ENCODE measurements at regions not wholly inside any gene's neighbourhood (a gene's known extent, or its start where the extent isn't known, plus 50 kb on each side); places are given as distances from the start of the nearest gene placed in this dataset.
"Not testable (repeated sequence)": the region's sequence is repeated elsewhere in the genome, so short reads cannot be mapped to it uniquely, and the experiment has no call there.

DNA sequence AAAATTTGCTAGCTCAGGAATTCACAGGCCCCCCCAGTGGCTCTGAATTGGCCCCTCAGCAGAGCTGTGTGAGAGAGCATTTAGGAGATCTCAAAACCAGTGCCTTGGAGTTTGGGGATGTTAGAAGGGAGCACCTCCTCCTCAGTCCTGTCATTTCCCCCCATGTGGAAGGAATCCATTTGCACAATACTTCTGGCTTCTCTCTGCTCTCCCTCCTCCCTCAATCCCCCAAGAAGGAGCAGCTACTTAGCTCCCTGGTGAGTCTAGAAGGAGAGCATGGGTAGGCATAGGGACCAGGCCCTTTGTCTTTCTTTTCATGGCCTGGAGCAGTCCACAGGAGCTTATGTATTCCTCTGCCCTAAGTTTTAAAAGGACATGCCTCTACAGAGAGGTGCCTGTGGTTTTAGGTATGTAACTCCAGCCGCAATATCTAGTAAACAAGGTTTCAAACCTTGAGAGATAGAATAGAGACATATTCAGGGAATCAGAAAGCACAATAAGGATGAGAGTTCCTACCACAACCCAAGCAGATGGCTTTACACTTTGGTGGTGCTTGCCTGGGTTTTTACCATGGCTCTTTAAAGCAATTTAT, 199.4 kb downstream of the FCRL5 start:
- H3K4me3 ChIP-seq (ENCODE audit: low read depth, low read length), result no peak overlapping the region
- no peak for DNase-seq (ENCODE audit: low read depth)
- no peak for TF ChIP-seq CTCF (IDR thresholded peaks at IDR 0.05; ENCODE audit: insufficient read depth, low read length)

GRCh38 chr1:157352216-157352615, 200.1 kb downstream of the FCRL5 start:
- H3K4me3 ChIP-seq (ENCODE audit: low read depth, low read length), result no peak overlapping the region
- DNase-seq (ENCODE audit: low read depth), result no peak
- no peak for TF ChIP-seq CTCF (IDR thresholded peaks at IDR 0.05; ENCODE audit: insufficient read depth, low read length)

GRCh38 chr1:157351800-157352199, 200.5 kb downstream of the FCRL5 start:
- not testable (repeated sequence) for H3K4me3 ChIP-seq (ENCODE audit: low read depth, low read length); DNase-seq (ENCODE audit: low read depth)

- H3K4me3 ChIP-seq (ENCODE audit: low read depth, low read length), result no peak overlapping the region
- DNase-seq (ENCODE audit: low read depth), result no peak
- TF ChIP-seq CTCF (IDR thresholded peaks at IDR 0.05; ENCODE audit: insufficient read depth, low read length), result no peak
Observed at GRCh38 chr1:157348538-157349480, 203.5 kb downstream of the FCRL5 start.

GRCh38 chr1:157347506-157347905, 204.8 kb downstream of the FCRL5 start:
- no peak overlapping the region for H3K4me3 ChIP-seq (ENCODE audit: low read depth, low read length)
- no peak for TF ChIP-seq CTCF (IDR thresholded peaks at IDR 0.05; ENCODE audit: insufficient read depth, low read length)
- DNase-seq (ENCODE audit: low read depth), result no peak

DNA sequence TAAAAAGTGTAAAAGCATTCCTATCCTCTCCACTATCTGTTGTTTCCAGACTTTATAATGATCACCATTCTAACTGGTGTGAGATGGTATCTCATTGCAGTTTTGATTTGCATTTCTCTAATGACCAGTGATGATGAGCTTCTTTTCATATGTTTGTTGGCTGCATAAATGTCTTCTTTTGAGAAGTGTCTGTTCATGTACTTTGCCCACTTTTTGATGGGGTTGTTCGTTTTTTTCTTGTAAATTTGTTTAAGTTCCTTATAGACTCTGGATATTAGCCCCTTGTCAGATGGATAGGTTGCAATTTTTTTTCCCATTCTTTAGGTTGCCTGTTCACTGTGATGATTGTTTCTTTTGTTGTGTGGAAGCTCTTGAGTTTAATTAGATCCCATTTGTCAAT, 199.6 kb upstream of the ETV3 start:
- not testable (repeated sequence) for DNase-seq (ENCODE audit: low read depth); H3K4me3 ChIP-seq (ENCODE audit: low read depth, low read length)

DNA sequence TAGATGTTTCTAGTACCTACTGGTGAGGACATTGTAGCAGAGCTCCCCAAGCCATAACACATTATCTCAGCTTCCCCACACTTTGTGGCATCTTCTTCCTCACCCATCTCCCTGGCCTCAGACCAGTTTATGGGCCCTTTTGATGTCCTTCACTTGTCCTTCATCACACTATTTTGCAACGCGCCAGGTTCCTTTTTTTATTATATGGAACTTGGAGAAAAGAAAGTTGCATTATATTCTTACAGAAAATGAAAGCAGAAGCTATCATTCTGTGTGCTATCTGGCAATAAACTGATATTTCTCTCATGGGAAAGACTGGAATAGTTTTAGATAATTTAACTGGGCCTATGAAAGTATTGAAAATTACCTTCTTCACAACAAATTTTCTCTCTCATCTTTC, 196.9 kb upstream of the ETV3 start:
- no peak overlapping the region for H3K4me3 ChIP-seq (ENCODE audit: low read depth, low read length)
- no peak for DNase-seq (ENCODE audit: low read depth)
- no peak for TF ChIP-seq CTCF (IDR thresholded peaks at IDR 0.05; ENCODE audit: insufficient read depth, low read length)

Measured in fibroblast of the aortic adventitia (primary cell).